CD1c-positive myeloid dendritic cell (primary cell): ENCODE measurements at regions not wholly inside any gene's neighbourhood (a gene's known extent, or its start where the extent isn't known, plus 50 kb on each side); places are given as distances from the start of the nearest gene placed in this dataset.
"Not testable (repeated sequence)": the region's sequence is repeated elsewhere in the genome, so short reads cannot be mapped to it uniquely, and the experiment has no call there.

Source experiments
- DNase-seq: peaks from one replicate; pipeline ENCODE4 v3.0.0-alpha.2; 2016; ENCODE audit errors: extremely low spot score

DNA sequence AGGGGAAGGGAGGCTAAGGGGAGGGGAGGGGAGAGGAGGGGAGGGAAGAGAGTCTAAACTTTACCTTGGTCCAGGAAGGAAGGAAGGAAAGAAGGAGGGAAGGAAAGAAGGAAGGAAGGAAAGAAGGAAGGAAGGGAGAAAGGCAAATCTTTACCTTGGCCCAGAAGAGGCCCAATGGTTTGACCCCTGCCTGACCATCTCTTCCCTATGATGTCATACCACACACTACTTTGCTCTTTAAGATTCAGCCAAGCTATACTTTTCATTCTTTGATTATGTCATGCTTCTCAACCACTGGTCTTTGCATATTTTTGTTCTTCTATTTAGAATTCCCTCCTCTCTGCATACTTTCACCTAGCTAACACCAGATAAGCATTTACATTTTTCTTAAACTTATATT lies 1077.5 kb downstream of the PCDH9 start:
- DNase-seq, result no peak

DNA sequence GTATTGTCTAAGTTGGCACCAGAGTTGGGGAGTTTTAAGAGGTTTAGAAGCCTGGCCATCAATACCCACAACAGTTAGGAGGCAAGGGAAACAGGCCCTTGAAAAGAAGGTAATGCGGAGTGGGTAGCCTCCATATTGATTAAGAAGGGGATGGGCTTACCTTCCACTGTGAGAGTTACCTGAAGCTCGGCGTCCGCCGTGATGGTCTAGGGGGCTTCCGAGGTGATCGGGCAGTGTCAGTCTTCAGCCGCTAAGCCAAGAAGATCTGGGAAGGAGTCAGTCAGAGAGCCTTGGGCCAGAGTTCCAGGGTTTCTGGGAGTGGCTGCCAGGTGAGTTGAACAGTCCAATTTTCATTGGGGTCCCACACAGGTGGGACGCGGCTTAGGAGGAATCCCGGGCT lies 1085.8 kb downstream of the PCDH9 start:
- not testable (repeated sequence) for DNase-seq

DNA sequence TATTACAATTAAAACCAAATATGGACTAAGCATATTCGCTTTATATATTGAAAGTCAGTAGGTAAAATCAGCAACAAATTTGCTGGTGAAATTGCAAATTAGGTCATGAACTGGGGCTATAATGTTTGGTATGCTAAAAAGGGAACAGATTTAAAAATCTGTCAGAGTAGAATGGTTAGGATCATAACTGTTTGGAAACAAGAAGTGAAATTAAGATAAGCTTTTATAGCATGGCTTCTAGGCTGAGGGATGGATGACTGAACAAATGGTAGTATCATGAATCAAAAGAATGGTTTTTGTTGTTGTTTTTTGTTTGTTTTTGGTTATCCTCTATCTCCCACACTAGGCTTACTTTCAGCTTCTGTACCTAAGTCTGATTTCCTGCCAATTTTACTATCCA lies 1090.4 kb downstream of the PCDH9 start:
- no peak for DNase-seq

DNA sequence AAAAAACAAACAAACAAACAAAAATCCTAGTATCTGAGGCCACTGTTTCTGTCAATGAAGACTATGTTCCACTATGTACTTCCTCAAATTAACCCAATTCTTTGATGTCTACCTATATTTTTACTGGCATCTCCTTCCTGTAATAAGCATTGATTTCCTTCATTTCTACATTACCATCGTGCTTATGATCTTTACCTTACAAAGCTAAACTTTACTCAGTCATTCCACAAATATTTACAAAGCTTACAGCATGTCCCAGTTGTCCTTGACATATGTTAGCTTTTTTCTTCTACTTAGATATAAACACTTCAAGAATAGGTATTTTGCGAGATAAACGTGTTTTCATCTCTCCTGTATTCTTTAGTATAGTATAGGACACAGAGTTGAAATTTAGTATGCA lies 1090.9 kb downstream of the PCDH9 start:
- no peak for DNase-seq

DNA sequence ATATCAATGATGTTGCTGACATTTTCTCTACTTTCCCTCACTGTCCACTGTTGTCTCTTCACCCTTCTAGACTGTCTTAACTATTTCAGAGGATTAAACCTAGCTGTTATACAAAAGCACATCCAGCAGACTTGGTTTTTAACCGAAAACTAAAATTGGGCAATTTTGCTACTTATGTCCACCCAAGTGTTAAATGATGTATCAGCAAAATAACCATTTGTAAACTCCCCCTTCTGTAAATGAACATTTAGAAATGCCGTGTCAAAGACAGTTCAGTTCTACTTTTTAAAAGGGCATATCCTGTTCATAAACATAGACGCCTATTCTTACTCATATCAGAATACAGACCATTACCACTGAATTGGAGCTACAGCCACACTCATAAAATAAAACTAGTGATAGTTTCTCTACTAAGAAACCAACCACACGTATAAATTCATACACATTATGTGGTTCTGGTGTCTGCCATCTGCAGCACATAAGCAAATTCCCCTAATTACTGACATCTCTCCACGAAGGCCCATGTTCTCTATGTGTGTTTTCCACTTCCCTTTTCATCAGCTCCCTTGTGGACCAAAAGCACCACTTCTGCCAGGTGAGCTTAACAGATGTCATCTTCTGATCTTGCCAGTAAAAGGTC lies 1091.8 kb downstream of the PCDH9 start:
- no peak for DNase-seq

DNA sequence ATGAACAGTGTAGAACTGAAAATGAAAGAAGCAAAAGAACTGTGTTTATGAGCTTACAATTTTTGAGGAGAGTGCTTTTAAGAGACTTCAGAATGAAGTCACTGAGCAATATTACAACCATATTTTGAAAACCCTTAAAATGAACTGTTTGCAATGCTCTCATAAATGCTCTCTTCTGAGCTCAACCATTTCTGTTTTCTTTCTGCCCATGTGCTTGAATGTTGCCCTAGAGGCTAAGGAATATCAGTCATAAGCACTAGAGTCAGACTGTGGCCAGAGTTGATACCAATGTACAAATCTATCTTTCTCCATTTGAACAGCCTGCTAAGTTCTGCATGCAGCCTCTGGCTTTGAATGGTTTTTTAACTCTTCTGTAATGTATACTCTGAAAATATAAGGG lies 1092.8 kb downstream of the PCDH9 start:
- DNase-seq, result no peak

DNA sequence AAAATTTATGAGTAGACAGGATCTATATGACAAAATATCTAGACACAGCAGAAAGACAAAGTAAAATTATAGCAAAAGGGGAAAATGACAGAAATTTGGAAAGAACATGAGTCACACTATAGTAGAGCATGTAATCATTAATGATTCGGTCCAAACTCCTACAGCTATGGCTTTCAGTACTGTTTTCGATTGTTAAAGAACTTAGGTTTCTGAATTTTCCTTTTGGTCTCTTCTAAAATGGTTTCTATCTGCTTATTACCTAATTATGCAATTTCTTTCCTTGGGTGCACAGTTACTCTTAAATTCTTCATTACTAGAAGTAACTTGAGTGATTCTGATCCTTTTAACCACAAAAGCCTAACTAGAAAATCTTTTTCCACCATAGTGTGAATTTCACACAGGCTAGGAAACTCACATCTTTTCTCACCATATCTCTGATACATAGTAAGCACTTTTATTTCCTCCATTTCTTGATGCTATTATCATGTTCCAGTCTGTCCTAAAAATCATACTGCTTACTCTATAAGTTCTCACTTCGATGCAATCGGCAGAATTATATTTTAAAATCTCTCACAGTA lies 1101.4 kb downstream of the PCDH9 start:
- no peak for DNase-seq

DNA sequence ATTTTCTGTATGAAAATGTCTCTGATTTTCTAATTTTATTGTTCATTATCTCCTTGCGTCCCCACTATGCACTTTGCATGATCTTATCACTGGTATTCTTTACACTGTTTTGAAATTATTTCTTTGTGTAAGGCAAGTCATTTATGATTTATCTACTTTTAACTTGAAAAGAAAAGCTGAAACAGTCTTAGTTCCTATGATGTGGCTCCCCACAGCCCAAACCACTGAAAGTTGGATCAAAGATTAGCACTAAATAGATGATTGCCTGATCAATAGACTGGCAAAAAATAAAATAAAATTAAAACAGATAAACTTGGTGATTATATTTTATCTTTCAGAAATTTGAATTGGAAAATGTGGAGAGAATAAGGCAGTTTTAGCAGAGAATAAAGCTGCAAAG lies 1101.9 kb downstream of the PCDH9 start:
- DNase-seq, result no peak

DNA sequence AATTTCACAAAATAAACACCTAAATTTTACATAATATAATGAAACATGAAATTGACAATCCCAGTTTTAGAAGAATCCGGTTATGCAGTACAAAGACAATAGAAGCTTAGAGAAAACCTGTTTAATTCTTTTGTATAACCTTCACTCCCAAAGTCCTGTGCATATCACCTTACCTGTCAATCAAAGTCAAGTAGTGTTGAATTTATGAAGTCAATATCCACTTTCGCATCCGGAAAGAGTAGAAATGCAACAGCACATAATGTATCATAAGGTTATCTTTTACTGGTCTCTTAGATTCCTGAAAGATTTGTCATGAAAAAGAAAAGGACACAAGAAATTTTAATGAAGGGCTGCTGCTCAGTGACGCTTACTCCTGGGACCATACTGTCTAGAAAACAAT lies 1112.6 kb downstream of the PCDH9 start:
- DNase-seq, result no peak

DNA sequence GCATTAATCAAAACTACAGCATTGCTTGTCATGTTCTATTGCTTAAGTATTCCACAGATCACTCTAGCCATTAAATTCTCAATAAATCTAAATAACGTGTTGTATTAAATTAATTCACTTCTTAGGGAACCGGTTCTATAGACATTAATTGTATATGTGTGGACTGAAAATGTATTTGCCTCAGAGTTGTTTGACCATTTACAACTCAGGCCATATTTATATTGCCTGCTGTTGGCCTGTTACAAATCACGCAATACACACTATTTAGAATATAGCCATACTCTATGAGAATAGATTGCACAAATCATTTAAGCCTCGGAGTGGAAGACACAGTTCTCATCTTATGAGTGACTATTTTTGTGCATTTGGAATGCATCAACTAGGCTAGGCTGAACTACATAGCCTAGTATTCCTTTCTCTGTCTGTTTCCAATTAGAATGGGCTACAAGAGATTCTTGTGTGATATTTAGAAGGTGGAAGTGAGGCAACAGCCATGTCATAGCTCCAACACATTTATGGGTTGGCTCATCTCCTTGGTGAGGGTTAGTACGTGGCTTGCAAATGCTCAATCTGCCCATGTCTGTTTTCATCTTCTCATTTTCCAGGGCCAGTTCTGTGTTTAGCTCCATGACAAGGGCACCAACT lies 1116.1 kb downstream of the PCDH9 start:
- no peak for DNase-seq

DNA sequence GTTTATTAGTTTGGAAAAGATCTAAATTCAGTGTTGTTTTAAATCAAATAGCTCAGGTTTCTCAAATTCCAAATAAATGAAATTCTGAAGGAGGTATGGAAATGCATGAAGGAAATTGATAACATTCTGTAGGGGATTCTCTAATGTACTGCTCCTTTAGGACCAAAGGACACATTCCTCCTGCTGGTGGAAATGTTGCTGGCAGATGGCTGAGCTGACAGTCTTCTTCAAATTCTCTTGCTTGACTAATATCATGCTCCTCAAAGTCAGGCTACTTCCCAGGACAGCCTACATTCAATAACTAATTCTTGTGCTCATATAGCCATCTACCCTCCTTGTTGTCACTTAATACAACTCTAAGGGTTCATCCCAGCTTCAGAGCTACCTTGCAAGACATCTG lies 1118.5 kb downstream of the PCDH9 start:
- no peak for DNase-seq

DNA sequence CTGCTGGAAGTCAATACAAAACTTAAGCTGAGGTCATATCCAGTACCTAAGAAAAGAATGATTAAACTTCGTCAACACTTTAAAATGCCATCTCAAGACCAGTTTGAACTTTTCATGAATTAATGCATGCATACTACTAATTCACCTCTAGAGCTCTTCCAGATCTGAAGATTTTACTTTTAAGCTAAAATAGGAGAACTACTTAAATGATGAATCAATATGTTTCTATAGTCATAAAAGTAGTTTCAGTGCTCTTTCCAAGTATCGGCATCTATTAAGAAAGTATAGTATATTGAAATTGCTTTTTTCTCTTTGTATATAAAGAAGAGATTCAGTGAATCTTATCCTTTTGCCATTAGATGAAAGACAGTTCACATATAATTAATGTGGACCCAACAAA lies 1123.9 kb downstream of the PCDH9 start:
- DNase-seq, result no peak

DNA sequence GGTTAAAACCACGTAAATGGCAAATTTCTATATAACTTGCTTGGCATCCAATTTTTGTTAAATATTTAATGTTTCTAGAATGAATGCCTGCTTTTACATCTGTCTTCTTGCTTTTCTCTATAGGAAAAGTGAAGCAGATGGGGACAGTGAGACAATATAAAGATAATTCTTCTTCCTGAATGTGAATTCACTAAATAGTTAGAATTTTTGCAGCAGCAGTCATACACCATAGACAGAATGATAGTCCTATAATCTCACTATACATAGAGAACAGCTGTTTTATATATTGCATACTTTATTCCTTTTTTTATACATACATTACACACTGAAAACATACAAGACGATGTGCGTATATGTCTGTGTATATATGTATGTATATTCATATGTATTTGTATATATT lies 1127.3 kb downstream of the PCDH9 start:
- DNase-seq, result no peak

DNA sequence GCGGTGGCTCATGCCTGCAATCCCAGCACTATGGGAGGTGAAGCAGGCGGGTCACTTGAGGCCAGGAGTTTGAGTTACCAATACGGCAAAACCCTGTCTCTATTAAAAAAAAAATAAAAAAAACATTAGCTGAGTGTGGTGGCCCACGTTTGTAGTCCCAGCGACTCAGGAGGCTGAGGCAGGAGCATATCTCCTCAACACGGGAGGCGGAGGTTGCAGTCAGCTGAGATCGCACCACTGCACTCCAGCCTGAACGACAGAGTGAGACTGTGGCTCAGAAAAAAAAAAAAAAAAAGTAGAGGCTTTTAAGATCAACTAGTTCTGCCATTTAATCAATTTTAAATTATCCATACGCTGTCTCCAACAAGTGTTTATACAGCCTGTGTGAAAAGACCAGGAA lies 1130.3 kb downstream of the PCDH9 start:
- DNase-seq, result no peak

DNA sequence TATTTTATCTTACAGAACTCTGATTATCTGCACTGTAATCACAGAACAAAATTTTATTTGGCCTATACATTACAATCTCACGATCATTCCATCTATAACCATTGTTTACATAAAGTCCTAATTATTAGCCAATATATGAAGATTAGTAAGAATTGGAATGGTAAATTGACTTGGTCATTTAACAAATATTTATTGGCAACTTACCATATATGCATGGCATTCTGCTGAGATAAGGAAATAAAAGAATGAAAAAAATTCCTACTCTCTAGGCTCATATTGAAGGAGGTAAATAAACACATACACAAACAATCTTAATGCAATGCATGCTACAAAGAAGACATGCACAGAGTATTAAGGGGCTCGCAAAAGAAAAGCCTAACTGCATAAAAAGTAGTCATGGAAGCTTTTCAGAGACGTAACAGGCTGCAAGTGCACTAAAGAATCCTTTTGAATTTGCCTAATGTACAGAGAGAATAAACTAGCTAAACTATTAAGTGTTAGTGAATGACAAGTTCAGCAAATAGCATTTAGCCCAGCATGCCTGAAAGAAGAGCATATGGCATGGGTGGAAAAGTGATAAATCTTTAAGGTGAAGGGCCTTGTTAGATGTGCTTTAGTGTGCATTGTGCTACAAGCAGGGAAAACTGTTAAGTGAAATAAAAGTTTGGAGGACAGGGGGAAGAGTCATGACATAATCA lies 1131.1 kb downstream of the PCDH9 start:
- DNase-seq, result no peak

DNA sequence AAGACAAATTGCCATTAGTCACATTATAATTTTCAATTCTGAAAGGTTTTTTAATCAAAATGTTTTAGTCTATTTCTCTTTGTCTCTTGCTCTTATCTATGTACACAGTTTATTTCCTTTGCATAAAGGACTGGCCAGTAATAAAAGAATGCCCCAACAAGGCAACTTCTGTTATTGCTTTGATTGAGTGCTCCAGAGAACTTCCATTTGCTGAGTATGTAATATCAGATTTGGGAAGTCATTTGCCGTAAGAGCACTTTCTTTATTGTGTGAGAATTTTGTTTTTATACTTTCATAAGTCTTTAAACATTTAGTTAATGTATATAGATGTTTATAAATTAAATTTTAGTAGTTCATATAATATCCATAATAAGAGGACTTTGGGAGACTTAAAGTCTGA lies 1140.4 kb downstream of the PCDH9 start:
- DNase-seq, result no peak

DNA sequence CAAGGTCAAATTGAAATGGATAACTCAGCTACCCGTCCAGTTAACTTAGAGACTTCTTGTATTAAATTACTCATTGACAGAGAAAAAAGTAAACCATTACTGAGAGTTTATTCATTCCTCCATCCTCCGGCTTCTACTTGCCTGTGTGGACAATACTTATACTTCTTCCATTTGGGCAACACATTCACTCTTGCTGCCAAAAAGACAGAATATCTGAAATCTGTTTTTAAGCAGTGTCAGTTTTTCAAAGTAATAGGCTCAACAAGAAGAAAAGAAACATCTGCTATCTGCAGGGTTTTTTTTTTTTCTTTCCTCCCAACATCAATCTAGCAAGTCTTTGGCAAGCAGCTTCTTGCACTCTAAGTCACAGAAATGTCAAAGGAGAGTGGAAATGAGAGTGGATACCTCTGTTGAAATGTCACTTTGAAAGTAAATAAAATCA lies 1142.8 kb downstream of the PCDH9 start:
- DNase-seq, result no peak

DNA sequence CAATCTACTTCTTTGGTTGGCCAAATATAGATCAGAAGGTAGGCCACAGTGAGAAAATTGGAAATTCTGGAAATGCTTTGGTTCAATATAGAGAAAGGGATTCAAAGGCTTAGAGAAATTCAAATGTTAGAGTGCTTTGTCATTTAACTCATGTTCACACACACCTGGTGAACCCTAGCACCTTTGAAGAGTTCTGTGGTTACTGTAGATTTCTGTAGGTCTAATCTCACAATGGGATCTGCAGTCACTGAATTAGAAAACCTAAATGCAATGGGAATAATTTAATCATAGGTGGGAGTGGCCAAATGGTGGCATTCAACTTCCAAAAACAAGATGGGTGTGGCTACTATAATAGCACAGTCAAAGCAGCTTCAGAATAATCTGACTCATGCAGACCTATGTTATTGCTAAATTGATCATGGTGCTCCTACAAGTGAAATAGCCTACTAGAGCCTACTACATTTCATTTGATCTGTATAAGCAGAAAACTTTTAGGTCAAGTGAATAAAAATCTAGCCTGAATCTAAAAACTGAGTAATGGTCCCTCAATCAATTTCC lies 1152.9 kb downstream of the PCDH9 start:
- no peak for DNase-seq

DNA sequence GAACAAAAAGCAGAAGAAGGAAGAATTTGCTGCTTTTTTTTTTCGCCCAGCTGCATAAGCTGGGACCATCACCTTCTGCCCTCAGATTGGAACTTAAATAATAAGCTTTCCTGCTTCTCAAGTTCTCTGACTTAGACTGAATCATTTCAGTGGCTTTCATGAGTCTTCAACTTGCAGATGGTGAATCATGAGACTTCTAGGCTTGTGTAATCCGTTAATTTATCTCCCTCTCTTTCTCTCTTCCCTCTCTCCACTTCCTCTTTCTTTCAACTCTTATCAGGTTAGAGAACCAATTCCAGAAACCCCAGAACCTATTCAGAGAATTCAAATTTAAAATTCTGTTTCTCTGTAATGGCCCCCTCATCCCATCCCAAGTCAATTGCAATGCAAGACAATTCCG lies 1153.7 kb downstream of the PCDH9 start:
- DNase-seq, result no peak

DNA sequence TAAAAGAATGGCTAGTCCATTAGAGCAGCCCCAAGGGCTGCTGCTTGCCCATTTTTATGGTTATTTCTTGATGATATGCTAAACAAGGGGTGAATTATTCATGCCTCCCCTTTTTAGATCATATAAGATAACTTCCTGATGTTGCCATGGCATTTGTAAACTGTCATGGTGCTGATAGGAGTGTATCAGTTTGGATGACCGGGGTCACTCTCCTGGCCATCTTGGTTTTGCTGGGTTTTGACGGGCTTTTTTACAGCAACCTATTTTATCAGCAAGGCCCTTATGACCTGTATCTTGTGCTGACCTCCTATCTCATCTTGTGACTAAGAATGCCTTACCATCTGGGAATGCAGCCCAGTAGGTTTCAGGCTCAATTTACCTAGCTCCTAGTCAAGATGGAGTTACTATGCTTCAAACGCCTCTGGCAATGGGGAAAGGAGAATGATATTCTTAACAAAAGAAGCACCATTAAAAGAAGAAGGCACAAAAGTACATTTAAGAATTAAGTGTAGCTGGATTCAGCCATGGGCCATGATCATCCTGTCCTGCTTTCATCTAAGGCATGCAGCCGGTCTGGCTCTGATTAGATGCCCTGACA lies 1156.0 kb downstream of the PCDH9 start:
- DNase-seq, result no peak

DNA sequence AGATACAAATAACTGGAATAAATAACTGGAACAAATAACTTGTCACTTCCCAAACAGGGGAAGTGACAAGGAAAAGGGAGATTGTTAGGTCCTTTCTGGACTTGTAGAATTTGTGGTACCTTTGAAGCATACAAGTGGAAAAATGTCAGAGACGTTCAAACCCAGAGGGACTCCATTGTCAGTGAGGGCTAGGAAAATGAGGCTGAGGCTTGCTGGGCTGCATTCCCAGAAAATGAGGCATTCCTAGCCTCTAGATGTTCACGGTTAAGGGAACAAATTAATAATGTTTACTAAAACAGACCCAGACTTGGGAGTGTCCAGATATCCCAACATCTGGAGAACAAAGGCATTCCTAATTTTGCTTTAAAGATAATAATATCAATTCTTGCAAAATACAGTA lies 1158.0 kb downstream of the PCDH9 start:
- not testable (repeated sequence) for DNase-seq

DNA sequence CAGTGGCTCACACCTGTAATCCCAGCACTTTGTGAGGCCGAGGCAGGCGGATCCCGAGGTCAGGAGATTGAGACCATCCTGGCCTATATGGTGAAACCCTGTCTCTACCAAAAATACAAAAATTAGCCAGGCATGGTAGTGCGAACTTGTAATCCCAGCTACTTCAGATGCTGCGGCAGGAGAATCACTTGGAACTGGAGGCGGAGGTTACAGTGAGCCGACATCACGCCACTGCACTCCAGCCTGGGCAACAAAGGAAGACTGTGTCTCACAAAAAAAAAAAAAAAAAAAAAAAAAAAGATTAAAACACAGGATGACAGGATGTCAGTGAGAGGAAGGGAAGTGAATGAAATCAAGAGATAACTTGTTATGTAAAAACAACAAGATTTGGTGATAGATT lies 1158.5 kb downstream of the PCDH9 start:
- DNase-seq, result no peak
